ENCODE measurements at regions not wholly inside any gene's neighbourhood (a gene's known extent, or its start where the extent isn't known, plus 50 kb on each side); places are given as distances from the start of the nearest gene placed in this dataset.

GRCh38 chr9:88303721-88304451, 84.4 kb upstream of the SPIN1 start:
- Mint-ChIP-seq H3K36me3 (no peaks in the 10 kb centered on the region), H3K4me3 (peak overlapping the region; percentile 48), H3K27me3 (peaks cover 7% of the 10 kb centered on the region), H3K4me1 (peaks cover 40% of the 10 kb centered on the region), H3K27ac (peak overlapping the region; percentile 79), H3K9me3 (peaks cover 5% of the 10 kb centered on the region)
- peak; percentile 69 for DNase-seq
- CTCF ChIA-PET, result interaction anchor here (0.9 to 1.9 kb wide), 5 partner anchors 9 to 83 kb away, joined by 3 to 6 read pairs (median 3); no protein-coding TSS in a partner anchor

- DNase-seq, result no peak
- H3K27me3 Mint-ChIP-seq, result peaks cover 7% of the 10 kb centered on the region
- peaks cover 40% of the 10 kb centered on the region for H3K4me1 Mint-ChIP-seq
- no peak overlapping the region for H3K4me3 Mint-ChIP-seq
- CTCF ChIA-PET, result interaction anchor here (0.6 to 1.9 kb wide), 3 partner anchors 10 to 88 kb away, joined by 4 to 6 read pairs (median 4); no protein-coding TSS in a partner anchor
- no peaks in the 10 kb centered on the region for H3K36me3 Mint-ChIP-seq
- peaks cover 5% of the 10 kb centered on the region for H3K9me3 Mint-ChIP-seq
- H3K27ac Mint-ChIP-seq, result no peak overlapping the region
Measured at GRCh38 chr9:88302579-88303324, 85.5 kb upstream of the SPIN1 start.

- peaks cover 8% of the 10 kb centered on the region for H3K9me3 Mint-ChIP-seq
- no peak overlapping the region for H3K27ac Mint-ChIP-seq
- no peak overlapping the region for H3K4me3 Mint-ChIP-seq
- peaks cover 13% of the 10 kb centered on the region for H3K27me3 Mint-ChIP-seq
- no peaks in the 10 kb centered on the region for H3K36me3 Mint-ChIP-seq
- CTCF ChIA-PET, result no interaction called here
- peaks cover 33% of the 10 kb centered on the region for H3K4me1 Mint-ChIP-seq
- DNase-seq, result no peak
Measured at GRCh38 chr9:88300556-88300955, 87.7 kb upstream of the SPIN1 start.

DNA sequence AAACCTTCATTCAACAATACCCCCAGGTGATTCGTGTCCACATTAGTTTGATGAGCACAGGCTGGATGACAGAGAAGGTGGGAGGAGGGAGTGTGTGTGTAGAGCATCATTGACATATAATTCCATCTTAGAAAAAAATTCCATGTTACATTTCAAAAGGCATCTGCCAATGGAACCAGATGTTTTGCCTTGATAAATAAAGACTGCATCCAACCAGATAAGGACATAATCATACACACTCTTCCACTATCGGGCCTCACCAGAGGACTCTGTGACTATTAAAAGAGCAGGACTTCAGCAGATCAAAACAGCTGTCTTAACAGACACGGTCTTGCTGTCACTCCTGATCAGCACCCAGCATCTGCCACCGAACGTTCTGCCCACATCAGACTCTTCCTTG, 96.4 kb upstream of the SPIN1 start:
- CTCF ChIA-PET, result no interaction called here
- no peak overlapping the region for H3K4me3 Mint-ChIP-seq
- peaks cover 2% of the 10 kb centered on the region for H3K9me3 Mint-ChIP-seq

DNA sequence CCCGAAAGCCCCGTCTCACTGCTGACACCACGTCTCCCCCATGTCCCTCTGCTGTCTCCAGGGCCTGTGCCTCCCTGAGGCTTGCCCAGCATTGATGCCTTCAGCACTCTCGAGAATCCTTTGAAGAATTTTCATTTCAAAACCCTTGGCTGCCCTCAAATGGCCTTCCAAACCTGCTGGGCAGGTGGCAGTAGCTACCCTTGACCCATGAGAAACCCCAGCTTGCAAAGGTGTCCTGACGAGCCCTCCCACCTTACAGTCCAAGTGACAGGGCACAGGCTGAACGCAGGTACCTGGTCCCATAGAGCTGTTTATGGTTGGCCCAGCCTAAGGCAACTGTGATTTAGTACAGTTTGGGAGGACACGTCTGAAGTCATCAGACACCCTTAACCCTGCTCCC, 97.2 kb upstream of the SPIN1 start:
- no peak overlapping the region for H3K4me3 Mint-ChIP-seq
- DNase-seq, result no peak
- CTCF ChIA-PET, result interaction anchor here (0.5 kb wide), 1 partner anchor 31 kb away, joined by 4 read pairs; no protein-coding TSS in a partner anchor
- H3K27ac Mint-ChIP-seq, result no peak overlapping the region
- H3K27me3 Mint-ChIP-seq, result peaks cover 21% of the 10 kb centered on the region
- no peaks in the 10 kb centered on the region for H3K4me1 Mint-ChIP-seq
- H3K9me3 Mint-ChIP-seq, result no peaks in the 10 kb centered on the region
- H3K36me3 Mint-ChIP-seq, result no peaks in the 10 kb centered on the region

More for the DNA sequence above, 96.4 kb upstream of the SPIN1 start:
- Mint-ChIP-seq H3K27me3 (peaks cover 21% of the 10 kb centered on the region), H3K4me1 (no peaks in the 10 kb centered on the region), H3K36me3 (no peaks in the 10 kb centered on the region), H3K27ac (no peak overlapping the region)
- no peak for DNase-seq

GRCh38 chr9:88289532-88289931, 98.7 kb upstream of the SPIN1 start:
- no peak overlapping the region for H3K4me3 Mint-ChIP-seq
- no peaks in the 10 kb centered on the region for H3K4me1 Mint-ChIP-seq
- H3K9me3 Mint-ChIP-seq, result peaks cover 10% of the 10 kb centered on the region
- H3K36me3 Mint-ChIP-seq, result no peaks in the 10 kb centered on the region
- CTCF ChIA-PET, result no interaction called here
- no peak overlapping the region for H3K27ac Mint-ChIP-seq
- no peak for DNase-seq
- peaks cover 17% of the 10 kb centered on the region for H3K27me3 Mint-ChIP-seq

- Mint-ChIP-seq H3K4me3 (no peak overlapping the region), H3K27ac (no peak overlapping the region), H3K36me3 (peaks cover 7% of the 10 kb centered on the region), H3K27me3 (peaks cover 20% of the 10 kb centered on the region), H3K4me1 (no peaks in the 10 kb centered on the region), H3K9me3 (peaks cover 17% of the 10 kb centered on the region)
- no peak for DNase-seq
- CTCF ChIA-PET, result no interaction called here
Measured at GRCh38 chr9:88287972-88288371, 100.3 kb upstream of the SPIN1 start.

DNA sequence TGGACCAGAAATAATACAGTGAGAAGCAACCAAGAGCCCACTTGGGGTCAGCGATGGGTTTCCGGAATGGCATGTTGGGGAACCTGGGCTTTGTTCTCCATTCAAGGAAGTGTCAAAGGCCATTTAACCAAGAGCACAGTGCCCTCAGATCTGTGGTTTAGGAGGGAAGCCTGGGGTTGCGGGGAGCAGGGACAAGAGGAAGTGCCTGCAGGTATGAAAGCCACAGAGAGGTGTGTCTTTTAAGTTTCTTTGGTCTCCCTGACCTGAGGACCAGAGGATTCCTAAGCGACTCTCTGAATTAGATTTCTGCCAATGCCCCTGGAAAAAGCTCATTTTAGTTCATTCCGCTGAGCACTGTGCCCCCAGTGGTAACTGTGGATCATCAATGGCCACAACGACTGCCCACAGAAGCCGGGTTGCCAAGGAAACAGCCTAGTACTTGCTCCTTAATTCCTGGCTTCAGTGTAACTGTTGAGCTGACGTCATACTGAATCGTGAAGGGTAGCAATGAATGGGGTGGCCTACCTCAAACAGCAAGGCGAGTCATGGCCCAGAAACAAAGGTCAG, 107.3 kb upstream of the SPIN1 start:
- H3K4me1 Mint-ChIP-seq, result peaks cover 15% of the 10 kb centered on the region
- no peak overlapping the region for H3K27ac Mint-ChIP-seq
- CTCF ChIA-PET, result no interaction called here
- DNase-seq, result peak; percentile 23
- H3K36me3 Mint-ChIP-seq, result peaks cover 10% of the 10 kb centered on the region
- H3K9me3 Mint-ChIP-seq, result peaks cover 20% of the 10 kb centered on the region
- peaks cover 31% of the 10 kb centered on the region for H3K27me3 Mint-ChIP-seq
- no peak overlapping the region for H3K4me3 Mint-ChIP-seq

- Mint-ChIP-seq H3K36me3 (peaks cover 3% of the 10 kb centered on the region), H3K4me3 (no peak overlapping the region), H3K27me3 (peaks cover 31% of the 10 kb centered on the region), H3K27ac (no peak overlapping the region), H3K9me3 (peaks cover 4% of the 10 kb centered on the region), H3K4me1 (peaks cover 15% of the 10 kb centered on the region)
- CTCF ChIA-PET, result no interaction called here
- no peak for DNase-seq
Measured at GRCh38 chr9:88278036-88278435, 110.2 kb upstream of the SPIN1 start.

GRCh38 chr9:88274078-88274477, 114.2 kb upstream of the SPIN1 start:
- Mint-ChIP-seq H3K4me1 (no peaks in the 10 kb centered on the region), H3K27me3 (peaks cover 19% of the 10 kb centered on the region), H3K4me3 (no peak overlapping the region), H3K27ac (no peak overlapping the region), H3K36me3 (no peaks in the 10 kb centered on the region), H3K9me3 (no peaks in the 10 kb centered on the region)
- DNase-seq, result no peak
- CTCF ChIA-PET, result no interaction called here

GRCh38 chr9:88272986-88273385, 115.3 kb upstream of the SPIN1 start:
- no peaks in the 10 kb centered on the region for H3K9me3 Mint-ChIP-seq
- H3K27me3 Mint-ChIP-seq, result peaks cover 16% of the 10 kb centered on the region
- no peak overlapping the region for H3K27ac Mint-ChIP-seq
- H3K36me3 Mint-ChIP-seq, result no peaks in the 10 kb centered on the region
- no peak overlapping the region for H3K4me3 Mint-ChIP-seq
- CTCF ChIA-PET, result no interaction called here
- no peaks in the 10 kb centered on the region for H3K4me1 Mint-ChIP-seq
- DNase-seq, result no peak

GRCh38 chr9:88270413-88270812, 117.8 kb upstream of the SPIN1 start:
- no peaks in the 10 kb centered on the region for H3K36me3 Mint-ChIP-seq
- CTCF ChIA-PET, result interaction anchor here (0.6 kb wide), 1 partner anchor 102 kb away, joined by 3 read pairs; no protein-coding TSS in a partner anchor
- no peak overlapping the region for H3K27ac Mint-ChIP-seq
- peaks cover 5% of the 10 kb centered on the region for H3K4me1 Mint-ChIP-seq
- no peaks in the 10 kb centered on the region for H3K27me3 Mint-ChIP-seq
- peaks cover 6% of the 10 kb centered on the region for H3K9me3 Mint-ChIP-seq
- no peak for DNase-seq
- no peak overlapping the region for H3K4me3 Mint-ChIP-seq

DNA sequence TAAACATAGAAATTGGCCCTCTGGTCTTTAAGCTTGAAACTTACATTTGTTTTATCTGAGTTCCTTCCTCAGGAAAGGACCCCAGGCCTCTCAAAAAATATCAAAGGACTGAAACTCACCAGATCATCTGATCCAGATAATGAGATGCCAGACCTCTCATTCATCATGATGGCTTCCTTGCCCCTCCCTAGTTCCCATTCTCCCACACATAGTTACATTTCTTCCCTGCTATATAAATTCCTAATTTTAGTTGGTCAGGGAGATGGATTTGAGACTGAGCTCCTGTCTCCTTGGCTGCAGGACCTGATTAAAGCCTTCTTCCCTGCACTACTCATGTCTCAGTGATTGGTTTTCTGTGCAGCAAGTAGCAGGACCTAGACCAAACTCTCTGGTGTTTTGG, 119.4 kb upstream of the SPIN1 start:
- no peak overlapping the region for H3K4me3 Mint-ChIP-seq
- H3K9me3 Mint-ChIP-seq, result peaks cover 6% of the 10 kb centered on the region
- CTCF ChIA-PET, result no interaction called here
- no peak for DNase-seq
- no peaks in the 10 kb centered on the region for H3K36me3 Mint-ChIP-seq
- no peak overlapping the region for H3K27ac Mint-ChIP-seq
- peaks cover 5% of the 10 kb centered on the region for H3K4me1 Mint-ChIP-seq
- H3K27me3 Mint-ChIP-seq, result no peaks in the 10 kb centered on the region

GRCh38 chr9:88267283-88267682, 121.0 kb upstream of the SPIN1 start:
- H3K4me3 Mint-ChIP-seq, result no peak overlapping the region
- no peaks in the 10 kb centered on the region for H3K27me3 Mint-ChIP-seq
- H3K27ac Mint-ChIP-seq, result no peak overlapping the region
- H3K9me3 Mint-ChIP-seq, result peaks cover 6% of the 10 kb centered on the region
- H3K4me1 Mint-ChIP-seq, result peaks cover 11% of the 10 kb centered on the region
- no peak for DNase-seq
- CTCF ChIA-PET, result no interaction called here
- no peaks in the 10 kb centered on the region for H3K36me3 Mint-ChIP-seq
